ENCODE measurements at regions not wholly inside any gene's neighbourhood (a gene's known extent, or its start where the extent isn't known, plus 50 kb on each side); places are given as distances from the start of the nearest gene placed in this dataset.

GRCh38 chr16:14004729-14005315 lies 66.3 kb upstream of the MRTFB start:
- Histone ChIP-seq H3K9ac (replicated peaks; ENCODE audit: extremely low read depth, insufficient read depth, low read length) (no peak overlapping the region), H3K36me3 (ENCODE audit: control insufficient read depth in 2 of 2, extremely low read depth in 1 of 2, insufficient read depth in 2 of 2, low read length in 2 of 2) (no peaks in the 10 kb centered on the region), H3K27ac (ENCODE audit: insufficient read depth, low read depth, low read length) (no peak overlapping the region), H3K4me2 (ENCODE audit: insufficient read depth, low read length) (no peak overlapping the region), H3K79me2 (ENCODE audit: control insufficient read depth, insufficient read depth, low read length) (no peaks in the 10 kb centered on the region), H3K9me3 (replicated peaks; ENCODE audit: control insufficient read depth, insufficient read depth, low read length) (no peaks in the 10 kb centered on the region), H3K9me1 (replicated peaks; ENCODE audit: control insufficient read depth, extremely low read depth, insufficient read depth, low read length) (no peaks in the 10 kb centered on the region), H3K4me3 (replicated peaks in 1 of 3; ENCODE audit: insufficient read depth in 1 of 3, low read depth in 1 of 3, low read length in 3 of 3) (no peak overlapping the region), H4K20me1 (replicated peaks; ENCODE audit: control insufficient read depth, extremely low read depth, insufficient read depth, low read length) (no peaks in the 10 kb centered on the region), H3K4me1 (ENCODE audit: control insufficient read depth, extremely low read depth, insufficient read depth, low read length) (peaks cover 6% of the 10 kb centered on the region), H3K27me3 (ENCODE audit: control insufficient read depth in 2 of 2, insufficient read depth in 2 of 2, low read length in 2 of 2) (peaks cover 10 to 11% of the 10 kb centered on the region in 2 experiments), H2AFZ (ENCODE audit: low read depth, low read length) (no peak overlapping the region)
- no peak for FAIRE-seq
- TF ChIP-seq POLR2AphosphoS5 (IDR thresholded peaks at IDR 0.05; ENCODE audit: insufficient read depth, low read depth, low read length) (no peak), EZH2 (IDR thresholded peaks at IDR 0.05; ENCODE audit: borderline replicate concordance, low read depth, low read length, severe bottlenecking) (no peak), MYC (IDR thresholded peaks at IDR 0.05; ENCODE audit: low read depth, low read length) (no peak), FOS (IDR thresholded peaks at IDR 0.05; ENCODE audit: borderline replicate concordance, insufficient read depth, low read length) (no peak), CTCF (IDR thresholded peaks at IDR 0.05; ENCODE audit: extremely low read depth in 1 of 2, insufficient read depth in 1 of 2, low read depth in 1 of 2, low read length in 2 of 2) (no peak), JUN (IDR thresholded peaks at IDR 0.05; ENCODE audit: borderline replicate concordance, insufficient read depth, insufficient read length, low read depth) (no peak), POLR2A (IDR thresholded peaks at IDR 0.05; ENCODE audit: low read depth, low read length) (no peak), GATA2 (IDR thresholded peaks at IDR 0.05; ENCODE audit: insufficient read depth, insufficient read length, low read depth, low read length) (no peak), MAX (IDR thresholded peaks at IDR 0.05; ENCODE audit: insufficient read depth, insufficient read length) (no peak)
- dilution Hi-C loops (cut with MboI; ENCODE audit: extremely low pct_ligation_motif_present, low sequenced_read_pairs) (no loop called here), intact Hi-C loops (cut with micrococcal nuclease) (loop anchor here (5.0 kb wide), 1 partner anchor 48 kb away; no protein-coding TSS in a partner anchor)
- BruUV-seq (replicated peaks), result no TSS peak
- ChIA-PET POLR2A (no interaction called here), CTCF (interaction anchor here (0.6 to 2.1 kb wide), 2 partner anchors 13 to 77 kb away, joined by 3 to 5 read pairs; no protein-coding TSS in a partner anchor)
- DNase-seq (ENCODE audit: low read depth, low spot score), result no peak
